ENCODE measurements at regions not wholly inside any gene's neighbourhood (a gene's known extent, or its start where the extent isn't known, plus 50 kb on each side); places are given as distances from the start of the nearest gene placed in this dataset.

DNA sequence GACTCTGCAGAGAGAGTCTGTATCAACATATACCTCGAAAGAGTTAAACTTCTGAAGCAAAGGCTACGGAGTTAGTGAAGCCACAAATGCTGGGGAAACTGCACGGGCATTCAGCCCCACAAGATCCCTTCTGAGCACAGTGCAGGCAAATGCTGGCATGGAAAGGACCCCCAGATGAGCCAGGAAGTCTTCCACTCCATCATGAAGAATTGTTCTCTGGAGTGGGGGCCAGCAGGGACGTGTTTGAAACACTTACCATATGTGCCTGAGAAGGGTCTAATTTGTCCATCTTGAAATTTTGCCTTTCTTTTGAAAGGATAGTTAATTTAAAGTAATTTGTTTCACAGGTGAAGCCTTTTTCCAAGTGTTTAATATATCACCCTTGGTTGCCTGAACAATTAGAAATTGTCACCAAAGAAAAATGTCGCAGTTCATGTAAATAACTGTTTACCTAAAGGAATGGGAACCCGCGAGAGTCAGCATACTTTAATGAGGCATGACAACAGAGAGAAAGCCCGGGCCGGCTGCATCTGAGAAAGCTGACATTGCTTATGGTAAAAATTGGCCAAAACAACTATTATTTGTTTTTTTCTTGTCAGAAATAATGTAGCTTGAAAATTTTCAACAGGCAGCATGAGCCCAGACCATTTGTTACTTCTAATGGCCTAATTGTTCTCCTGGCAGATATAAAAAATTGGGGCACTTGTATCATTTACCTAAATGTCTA lies 287.6 kb upstream of the MGMT start:
- Histone ChIP-seq H3K27ac (no peak overlapping the region), H3K4me3 (no peak overlapping the region), H3K36me3 (no peaks in the 10 kb centered on the region), H3K4me1 (no peaks in the 10 kb centered on the region), H3K9me3 (no peaks in the 10 kb centered on the region), H3K27me3 (no peaks in the 10 kb centered on the region)
- intact Hi-C loops (cut with DNase I), result no loop called here
- ATAC-seq (no peak), DNase-seq (no peak)
- no peak for TF ChIP-seq POLR2A (IDR thresholded peaks at IDR 0.05)
- TF ChIP-seq, protein P1, sequence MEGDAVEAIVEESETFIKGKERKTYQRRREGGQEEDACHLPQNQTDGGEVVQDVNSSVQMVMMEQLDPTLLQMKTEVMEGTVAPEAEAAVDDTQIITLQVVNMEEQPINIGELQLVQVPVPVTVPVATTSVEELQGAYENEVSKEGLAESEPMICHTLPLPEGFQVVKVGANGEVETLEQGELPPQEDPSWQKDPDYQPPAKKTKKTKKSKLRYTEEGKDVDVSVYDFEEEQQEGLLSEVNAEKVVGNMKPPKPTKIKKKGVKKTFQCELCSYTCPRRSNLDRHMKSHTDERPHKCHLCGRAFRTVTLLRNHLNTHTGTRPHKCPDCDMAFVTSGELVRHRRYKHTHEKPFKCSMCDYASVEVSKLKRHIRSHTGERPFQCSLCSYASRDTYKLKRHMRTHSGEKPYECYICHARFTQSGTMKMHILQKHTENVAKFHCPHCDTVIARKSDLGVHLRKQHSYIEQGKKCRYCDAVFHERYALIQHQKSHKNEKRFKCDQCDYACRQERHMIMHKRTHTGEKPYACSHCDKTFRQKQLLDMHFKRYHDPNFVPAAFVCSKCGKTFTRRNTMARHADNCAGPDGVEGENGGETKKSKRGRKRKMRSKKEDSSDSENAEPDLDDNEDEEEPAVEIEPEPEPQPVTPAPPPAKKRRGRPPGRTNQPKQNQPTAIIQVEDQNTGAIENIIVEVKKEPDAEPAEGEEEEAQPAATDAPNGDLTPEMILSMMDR (IDR thresholded peaks at IDR 0.05), result no peak
- 61% methylated on average over 9 of the region's 9 CpGs for WGBS (ENCODE audit: insufficient coverage, low coverage, low lambda C conversion rate, missing lambda C conversion rate)

DNA sequence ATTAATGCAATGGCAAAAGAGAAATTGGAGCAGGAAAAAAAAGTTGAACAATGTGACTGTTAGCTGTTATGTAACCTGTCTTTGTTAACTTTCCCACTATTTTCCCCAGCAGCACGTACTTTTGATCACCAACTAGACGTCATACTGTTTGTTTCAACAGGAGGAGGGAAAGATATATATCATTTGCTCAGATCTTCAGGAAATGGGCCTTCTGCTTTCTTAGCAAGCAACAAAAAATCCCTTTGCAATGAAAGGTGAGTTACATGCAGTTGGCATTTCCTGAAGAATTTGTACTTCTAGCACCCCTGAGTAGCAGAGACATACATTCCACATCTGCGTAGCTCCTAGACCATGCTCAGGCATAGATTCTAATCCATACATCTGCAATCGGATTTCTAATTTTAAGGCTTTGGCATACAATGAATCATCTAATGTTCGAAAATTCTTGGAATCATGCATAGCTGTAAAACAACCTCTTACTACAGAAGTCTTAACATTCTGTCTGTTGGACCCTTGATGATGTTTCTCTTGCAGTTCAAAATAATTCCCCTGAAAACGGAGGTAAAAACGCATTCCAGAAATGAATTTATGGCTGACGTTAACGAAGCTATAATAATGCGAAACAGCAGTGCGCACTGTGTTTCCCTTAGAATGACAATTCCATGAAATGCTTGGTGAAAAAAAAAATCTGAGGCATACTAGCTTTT lies 286.9 kb upstream of the MGMT start:
- ATAC-seq (no peak), DNase-seq (no peak)
- no peaks in the 10 kb centered on the region for H3K4me1 ChIP-seq
- H3K4me3 ChIP-seq, result no peak overlapping the region
- no peak overlapping the region for H3K27ac ChIP-seq
- no peak for TF ChIP-seq POLR2A (IDR thresholded peaks at IDR 0.05)
- TF ChIP-seq, protein P1 (IDR thresholded peaks at IDR 0.05), result no peak
- no peaks in the 10 kb centered on the region for H3K36me3 ChIP-seq
- 66% methylated on average over 11 of the region's 11 CpGs for WGBS (ENCODE audit: insufficient coverage, low coverage, low lambda C conversion rate, missing lambda C conversion rate)
- H3K27me3 ChIP-seq, result no peaks in the 10 kb centered on the region
- intact Hi-C loops (cut with DNase I), result no loop called here
- H3K9me3 ChIP-seq, result no peaks in the 10 kb centered on the region

DNA sequence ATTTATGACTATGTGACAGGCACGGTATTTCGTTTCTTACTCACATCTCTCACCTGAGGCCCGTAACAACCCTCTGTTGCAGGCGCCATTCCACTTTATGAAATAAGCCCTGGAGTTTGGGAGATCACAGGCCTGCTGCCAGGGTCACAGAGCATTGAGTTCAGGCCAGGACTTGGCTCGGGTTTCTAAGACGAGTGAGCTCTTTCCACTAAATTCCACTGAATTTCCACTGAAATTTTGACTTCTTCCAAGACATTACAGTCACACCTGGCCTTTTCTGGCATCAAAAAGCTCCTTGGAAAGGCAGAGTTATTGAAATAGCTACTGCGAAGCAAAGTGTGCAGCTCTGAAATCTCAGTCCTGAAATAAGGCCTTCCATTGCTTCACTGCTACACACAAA lies 282.8 kb upstream of the MGMT start:
- H3K4me1 ChIP-seq, result no peaks in the 10 kb centered on the region
- WGBS (ENCODE audit: insufficient coverage, low coverage, low lambda C conversion rate, missing lambda C conversion rate), result 58% methylated on average over 7 of the region's 7 CpGs
- no peak overlapping the region for H3K4me3 ChIP-seq
- intact Hi-C loops (cut with DNase I), result no loop called here
- TF ChIP-seq POLR2A (IDR thresholded peaks at IDR 0.05), result no peak
- TF ChIP-seq, protein P1 (IDR thresholded peaks at IDR 0.05), result no peak
- DNase-seq (no peak), ATAC-seq (no peak)
- H3K27me3 ChIP-seq, result no peaks in the 10 kb centered on the region
- no peaks in the 10 kb centered on the region for H3K9me3 ChIP-seq
- no peaks in the 10 kb centered on the region for H3K36me3 ChIP-seq
- no peak overlapping the region for H3K27ac ChIP-seq

DNA sequence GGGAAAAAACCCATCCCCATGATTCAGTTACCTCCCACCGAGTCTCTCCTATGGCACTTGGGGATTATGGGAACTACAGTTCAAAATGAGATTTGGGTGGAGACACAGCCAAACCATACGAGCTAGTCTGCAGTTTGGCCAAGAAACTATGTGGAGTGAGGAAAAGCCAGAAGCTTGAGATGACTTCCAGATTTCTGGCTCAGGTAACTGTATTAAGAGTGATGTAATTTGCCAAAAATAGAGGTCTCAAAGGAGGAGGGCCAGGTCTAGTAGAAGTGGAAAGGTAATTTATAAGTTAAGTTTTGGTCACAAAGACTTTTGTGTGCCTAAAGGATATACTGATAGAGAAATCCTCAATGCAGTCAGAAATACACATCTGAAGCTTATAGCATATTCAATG lies 279.7 kb upstream of the MGMT start:
- Histone ChIP-seq H3K27me3 (no peaks in the 10 kb centered on the region), H3K9me3 (no peaks in the 10 kb centered on the region), H3K27ac (no peak overlapping the region), H3K36me3 (no peaks in the 10 kb centered on the region), H3K4me1 (no peaks in the 10 kb centered on the region), H3K4me3 (no peak overlapping the region)
- 49% methylated on average over 2 of the region's 2 CpGs for WGBS (ENCODE audit: insufficient coverage, low coverage, low lambda C conversion rate, missing lambda C conversion rate)
- intact Hi-C loops (cut with DNase I), result no loop called here
- ATAC-seq, result no peak
- DNase-seq, result no peak
- TF ChIP-seq, protein P1 (IDR thresholded peaks at IDR 0.05), result no peak
- no peak for TF ChIP-seq POLR2A (IDR thresholded peaks at IDR 0.05)
